ENCODE measurements at regions not wholly inside any gene's neighbourhood (a gene's known extent, or its start where the extent isn't known, plus 50 kb on each side); places are given as distances from the start of the nearest gene placed in this dataset.

- H3K27ac Mint-ChIP-seq: no peak overlapping the region
- no peaks in the 10 kb centered on the region for H3K36me3 Mint-ChIP-seq
- H3K9me3 Mint-ChIP-seq: no peaks in the 10 kb centered on the region
- intact Hi-C loops (cut with micrococcal nuclease): loop anchor here (10.0 kb wide), 1 partner anchor 102 kb away; no protein-coding TSS in a partner anchor
- peaks cover 41% of the 10 kb centered on the region for H3K27me3 Mint-ChIP-seq
- POLR2A ChIA-PET: no interaction called here
- no peak overlapping the region for H3K4me3 Mint-ChIP-seq
- no peak for DNase-seq
- H3K4me1 Mint-ChIP-seq (ENCODE audit: low read depth): peaks cover 11% of the 10 kb centered on the region
- CTCF ChIA-PET: no interaction called here
These were observed 201.8 kb downstream of the ABHD5 start for GRCh38 chr3:43892526-43892925.

- H3K36me3 Mint-ChIP-seq: no peaks in the 10 kb centered on the region
- no peak overlapping the region for H3K27ac Mint-ChIP-seq
- H3K4me1 Mint-ChIP-seq (ENCODE audit: low read depth): peaks cover 11% of the 10 kb centered on the region
- H3K27me3 Mint-ChIP-seq: peaks cover 41% of the 10 kb centered on the region
- intact Hi-C loops (cut with micrococcal nuclease): loop anchor here (1.0 to 10.0 kb wide), 2 partner anchors 101 to 123 kb away; no protein-coding TSS in a partner anchor
- peak overlapping the region; percentile 13 for H3K4me3 Mint-ChIP-seq
- ChIA-PET POLR2A (no interaction called here), CTCF (no interaction called here)
- no peaks in the 10 kb centered on the region for H3K9me3 Mint-ChIP-seq
- peak; percentile 24 for DNase-seq
These were observed 203.0 kb downstream of the ABHD5 start for GRCh38 chr3:43893727-43894126.

GRCh38 chr3:43894176-43895049 lies 203.7 kb downstream of the ABHD5 start:
- DNase-seq: peak; percentile 57
- Mint-ChIP-seq H3K9me3 (no peaks in the 10 kb centered on the region), H3K36me3 (no peaks in the 10 kb centered on the region), H3K27ac (no peak overlapping the region), H3K4me3 (peak overlapping the region; percentile 64), H3K27me3 (peaks cover 42% of the 10 kb centered on the region), H3K4me1 (ENCODE audit: low read depth) (peaks cover 11% of the 10 kb centered on the region)
- intact Hi-C loops (cut with micrococcal nuclease): loop anchor here (1.0 to 10.0 kb wide), 2 partner anchors 100 to 124 kb away; no protein-coding TSS in a partner anchor
- CTCF ChIA-PET: interaction anchor here (1.6 kb wide), 1 partner anchor 39 kb away, joined by 4 read pairs; no protein-coding TSS in a partner anchor
- POLR2A ChIA-PET: no interaction called here

- Mint-ChIP-seq H3K4me1 (ENCODE audit: low read depth) (peaks cover 11% of the 10 kb centered on the region), H3K4me3 (no peak overlapping the region), H3K9me3 (peaks cover 3% of the 10 kb centered on the region), H3K27ac (no peak overlapping the region), H3K27me3 (peaks cover 40% of the 10 kb centered on the region), H3K36me3 (no peaks in the 10 kb centered on the region)
- POLR2A ChIA-PET: no interaction called here
- CTCF ChIA-PET: interaction anchor here (0.6 to 1.6 kb wide), 2 partner anchors 24 to 40 kb away, joined by 3 to 4 read pairs; no protein-coding TSS in a partner anchor
- DNase-seq: no peak
- intact Hi-C loops (cut with micrococcal nuclease): loop anchor here (10.0 kb wide), 1 partner anchor 99 kb away; no protein-coding TSS in a partner anchor
These were observed 204.8 kb downstream of the ABHD5 start for GRCh38 chr3:43895573-43895972.

GRCh38 chr3:43902415-43902814 lies 211.7 kb downstream of the ABHD5 start:
- Mint-ChIP-seq H3K27ac (no peak overlapping the region), H3K9me3 (peaks cover 3% of the 10 kb centered on the region), H3K4me3 (no peak overlapping the region), H3K4me1 (ENCODE audit: low read depth) (no peaks in the 10 kb centered on the region), H3K36me3 (no peaks in the 10 kb centered on the region), H3K27me3 (peaks cover 19% of the 10 kb centered on the region)
- no peak for DNase-seq
- ChIA-PET POLR2A (no interaction called here), CTCF (no interaction called here)
- intact Hi-C loops (cut with micrococcal nuclease): no loop called here

GRCh38 chr3:43905157-43905556 lies 214.4 kb downstream of the ABHD5 start:
- H3K27ac Mint-ChIP-seq: no peak overlapping the region
- POLR2A ChIA-PET: no interaction called here
- CTCF ChIA-PET: no interaction called here
- H3K4me1 Mint-ChIP-seq (ENCODE audit: low read depth): no peaks in the 10 kb centered on the region
- peaks cover 13% of the 10 kb centered on the region for H3K27me3 Mint-ChIP-seq
- intact Hi-C loops (cut with micrococcal nuclease): no loop called here
- no peaks in the 10 kb centered on the region for H3K36me3 Mint-ChIP-seq
- H3K4me3 Mint-ChIP-seq: no peak overlapping the region
- no peak for DNase-seq
- H3K9me3 Mint-ChIP-seq: peaks cover 3% of the 10 kb centered on the region

- POLR2A ChIA-PET: no interaction called here
- Mint-ChIP-seq H3K9me3 (no peaks in the 10 kb centered on the region), H3K36me3 (no peaks in the 10 kb centered on the region), H3K27ac (no peak overlapping the region), H3K4me3 (no peak overlapping the region), H3K4me1 (ENCODE audit: low read depth) (no peaks in the 10 kb centered on the region), H3K27me3 (peaks cover 13% of the 10 kb centered on the region)
- no peak for DNase-seq
- intact Hi-C loops (cut with micrococcal nuclease): no loop called here
- CTCF ChIA-PET: no interaction called here
These were observed 216.2 kb downstream of the ABHD5 start for GRCh38 chr3:43906849-43907507.

- H3K9me3 Mint-ChIP-seq: no peaks in the 10 kb centered on the region
- no peak overlapping the region for H3K27ac Mint-ChIP-seq
- no peaks in the 10 kb centered on the region for H3K4me1 Mint-ChIP-seq (ENCODE audit: low read depth)
- no peak for DNase-seq
- peaks cover 11% of the 10 kb centered on the region for H3K27me3 Mint-ChIP-seq
- POLR2A ChIA-PET: no interaction called here
- no peaks in the 10 kb centered on the region for H3K36me3 Mint-ChIP-seq
- CTCF ChIA-PET: no interaction called here
- H3K4me3 Mint-ChIP-seq: no peak overlapping the region
- intact Hi-C loops (cut with micrococcal nuclease): no loop called here
These were observed 216.7 kb downstream of the ABHD5 start for GRCh38 chr3:43907508-43907858.

GRCh38 chr3:43908456-43908855 lies 217.7 kb downstream of the ABHD5 start:
- Mint-ChIP-seq H3K27me3 (peaks cover 11% of the 10 kb centered on the region), H3K4me1 (ENCODE audit: low read depth) (no peaks in the 10 kb centered on the region)
- intact Hi-C loops (cut with micrococcal nuclease): no loop called here

GRCh38 chr3:43909149-43909548 lies 218.4 kb downstream of the ABHD5 start:
- Mint-ChIP-seq H3K4me1 (ENCODE audit: low read depth) (no peaks in the 10 kb centered on the region), H3K27me3 (peaks cover 10% of the 10 kb centered on the region), H3K27ac (no peak overlapping the region), H3K4me3 (no peak overlapping the region), H3K36me3 (no peaks in the 10 kb centered on the region), H3K9me3 (no peaks in the 10 kb centered on the region)
- no peak for DNase-seq
- ChIA-PET POLR2A (no interaction called here), CTCF (no interaction called here)
- intact Hi-C loops (cut with micrococcal nuclease): no loop called here

More at GRCh38 chr3:43908456-43908855, 217.7 kb downstream of the ABHD5 start:
- Mint-ChIP-seq H3K9me3 (no peaks in the 10 kb centered on the region), H3K27ac (no peak overlapping the region), H3K4me3 (no peak overlapping the region), H3K36me3 (no peaks in the 10 kb centered on the region)
- POLR2A ChIA-PET: no interaction called here
- no peak for DNase-seq
- CTCF ChIA-PET: no interaction called here

- H3K27ac Mint-ChIP-seq: no peak overlapping the region
- H3K9me3 Mint-ChIP-seq: no peaks in the 10 kb centered on the region
- POLR2A ChIA-PET: no interaction called here
These were observed 220.0 kb downstream of the ABHD5 start for GRCh38 chr3:43910750-43911149.

GRCh38 chr3:43913036-43913948 lies 222.6 kb downstream of the ABHD5 start:
- POLR2A ChIA-PET: no interaction called here
- no peak for DNase-seq
- Mint-ChIP-seq H3K27me3 (no peaks in the 10 kb centered on the region), H3K36me3 (no peaks in the 10 kb centered on the region), H3K9me3 (no peaks in the 10 kb centered on the region), H3K27ac (no peak overlapping the region), H3K4me3 (no peak overlapping the region), H3K4me1 (ENCODE audit: low read depth) (no peaks in the 10 kb centered on the region)
- CTCF ChIA-PET: no interaction called here
- intact Hi-C loops (cut with micrococcal nuclease): no loop called here

More at GRCh38 chr3:43910750-43911149, 220.0 kb downstream of the ABHD5 start:
- Mint-ChIP-seq H3K27me3 (peaks cover 5% of the 10 kb centered on the region), H3K4me3 (no peak overlapping the region), H3K4me1 (ENCODE audit: low read depth) (no peaks in the 10 kb centered on the region), H3K36me3 (no peaks in the 10 kb centered on the region)
- intact Hi-C loops (cut with micrococcal nuclease): no loop called here
- DNase-seq: no peak
- CTCF ChIA-PET: no interaction called here
